ENCODE measurements at regions not wholly inside any gene's neighbourhood (a gene's known extent, or its start where the extent isn't known, plus 50 kb on each side); places are given as distances from the start of the nearest gene placed in this dataset.

- DNase-seq (ENCODE audit: low read depth in 2 of 2) = no peak
- Histone ChIP-seq H3K4me3 (replicated peaks in 1 of 4; ENCODE audit: control extremely low read depth in 1 of 4, insufficient read depth in 1 of 4, low read depth in 3 of 4, low read length in 4 of 4) (no peak overlapping the region), H3K4me2 (ENCODE audit: extremely low read depth, insufficient read depth, low read length) (no peak overlapping the region), H3K9me3 (ENCODE audit: control insufficient read depth, insufficient read depth, low read depth, low read length) (no peaks in the 10 kb centered on the region), H3K4me1 (ENCODE audit: control insufficient read depth, extremely low read depth, insufficient read depth, low read length) (no peaks in the 10 kb centered on the region), H3K9ac (ENCODE audit: insufficient read depth, low read length) (no peak overlapping the region), H3K27ac (ENCODE audit: insufficient read depth, low read length) (no peak overlapping the region), H2AFZ (ENCODE audit: low read length) (no peak overlapping the region), H4K20me1 (ENCODE audit: control insufficient read depth, extremely low read depth, insufficient read depth, low read length) (no peaks in the 10 kb centered on the region), H3K79me2 (ENCODE audit: control insufficient read depth, insufficient read depth, low read length) (no peaks in the 10 kb centered on the region), H3K36me3 (ENCODE audit: control insufficient read depth, insufficient read depth, low read length) (no peaks in the 10 kb centered on the region), H3K27me3 (ENCODE audit: control insufficient read depth, insufficient read depth, low read length) (no peaks in the 10 kb centered on the region)
- no peak for TF ChIP-seq CTCF (conservative IDR thresholded peaks at IDR 0.05 in 1 of 2, IDR thresholded peaks at IDR 0.05 in 1 of 2; ENCODE audit: low read depth in 1 of 2, low read length in 2 of 2)
- TF ChIP-seq EZH2 (IDR thresholded peaks at IDR 0.05; ENCODE audit: low read length, missing control alignments) = no peak
Measured at GRCh38 chr17:62121025-62121730, 56.1 kb upstream of the MED13 start.

DNA sequence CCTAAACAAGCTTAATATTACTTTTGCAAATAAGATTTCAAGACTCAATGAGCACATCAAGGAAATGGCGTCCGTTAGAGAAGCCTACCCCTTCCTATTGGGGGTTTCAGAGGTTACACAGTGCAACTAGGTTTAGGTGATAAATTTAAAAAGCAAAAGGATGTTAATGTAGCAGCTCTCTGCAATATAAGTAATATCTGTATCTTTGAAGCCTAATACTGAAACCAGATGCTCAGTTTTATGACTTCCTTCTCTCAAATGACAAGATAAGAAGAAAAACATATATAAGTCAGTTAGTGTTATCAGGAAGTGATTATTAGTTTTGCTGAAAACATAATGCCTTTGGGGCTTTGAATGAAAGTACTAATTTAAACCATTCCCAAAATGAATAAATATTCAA is 54.3 kb upstream of the MED13 start:
- no peak for DNase-seq (ENCODE audit: low read depth in 2 of 2)
- Histone ChIP-seq H3K9ac (ENCODE audit: insufficient read depth, low read length) (no peak overlapping the region), H3K9me3 (ENCODE audit: control insufficient read depth, insufficient read depth, low read depth, low read length) (no peaks in the 10 kb centered on the region), H4K20me1 (ENCODE audit: control insufficient read depth, extremely low read depth, insufficient read depth, low read length) (no peaks in the 10 kb centered on the region), H3K4me3 (replicated peaks in 1 of 4; ENCODE audit: control extremely low read depth in 1 of 4, insufficient read depth in 1 of 4, low read depth in 3 of 4, low read length in 4 of 4) (no peak overlapping the region), H3K79me2 (ENCODE audit: control insufficient read depth, insufficient read depth, low read length) (no peaks in the 10 kb centered on the region), H3K27ac (ENCODE audit: insufficient read depth, low read length) (no peak overlapping the region), H3K27me3 (ENCODE audit: control insufficient read depth, insufficient read depth, low read length) (no peaks in the 10 kb centered on the region), H3K4me1 (ENCODE audit: control insufficient read depth, extremely low read depth, insufficient read depth, low read length) (no peaks in the 10 kb centered on the region), H3K36me3 (ENCODE audit: control insufficient read depth, insufficient read depth, low read length) (no peaks in the 10 kb centered on the region), H2AFZ (ENCODE audit: low read length) (no peak overlapping the region), H3K4me2 (ENCODE audit: extremely low read depth, insufficient read depth, low read length) (no peak overlapping the region)
- no peak for TF ChIP-seq CTCF (conservative IDR thresholded peaks at IDR 0.05 in 1 of 2, IDR thresholded peaks at IDR 0.05 in 1 of 2; ENCODE audit: low read depth in 1 of 2, low read length in 2 of 2)
- TF ChIP-seq EZH2 (IDR thresholded peaks at IDR 0.05; ENCODE audit: low read length, missing control alignments) = no peak
